ENCODE measurements at regions not wholly inside any gene's neighbourhood (a gene's known extent, or its start where the extent isn't known, plus 50 kb on each side); places are given as distances from the start of the nearest gene placed in this dataset.

GRCh38 chr2:43109261-43109743 is 117.1 kb downstream of the ZFP36L2 start:
- DNase-seq (ENCODE audit: extremely low read depth, low read depth, low spot score), result no peak

- DNase-seq (ENCODE audit: extremely low read depth, low read depth, low spot score), result no peak
Measured at GRCh38 chr2:43107679-43108078, 118.7 kb downstream of the ZFP36L2 start.

GRCh38 chr2:43106559-43107527 is 119.6 kb downstream of the ZFP36L2 start:
- no peak for DNase-seq (ENCODE audit: extremely low read depth, low read depth, low spot score)

- no peak for DNase-seq (ENCODE audit: extremely low read depth, low read depth, low spot score)
Measured at GRCh38 chr2:43105586-43106558, 120.5 kb downstream of the ZFP36L2 start.

GRCh38 chr2:43104763-43105162 is 121.6 kb downstream of the ZFP36L2 start:
- no peak for DNase-seq (ENCODE audit: extremely low read depth, low read depth, low spot score)

GRCh38 chr2:43104106-43104505 is 122.3 kb downstream of the ZFP36L2 start:
- no peak for DNase-seq (ENCODE audit: extremely low read depth, low read depth, low spot score)

GRCh38 chr2:43103093-43103404 is 123.4 kb downstream of the ZFP36L2 start:
- no peak for DNase-seq (ENCODE audit: extremely low read depth, low read depth, low spot score)

GRCh38 chr2:43102366-43103092 is 123.9 kb downstream of the ZFP36L2 start:
- DNase-seq (ENCODE audit: extremely low read depth, low read depth, low spot score), result no peak

GRCh38 chr2:43101751-43102150 is 124.7 kb downstream of the ZFP36L2 start:
- DNase-seq (ENCODE audit: extremely low read depth, low read depth, low spot score), result no peak

- DNase-seq (ENCODE audit: extremely low read depth, low read depth, low spot score), result no peak
Measured at GRCh38 chr2:43100883-43101662, 125.3 kb downstream of the ZFP36L2 start.

- no peak for DNase-seq (ENCODE audit: extremely low read depth, low read depth, low spot score)
Measured at GRCh38 chr2:43100362-43100882, 126.0 kb downstream of the ZFP36L2 start.

GRCh38 chr2:43099797-43100196 is 126.6 kb downstream of the ZFP36L2 start:
- no peak for DNase-seq (ENCODE audit: extremely low read depth, low read depth, low spot score)

GRCh38 chr2:43098539-43098938 is 127.9 kb downstream of the ZFP36L2 start:
- DNase-seq (ENCODE audit: extremely low read depth, low read depth, low spot score), result no peak

- DNase-seq (ENCODE audit: extremely low read depth, low read depth, low spot score), result no peak
Measured at GRCh38 chr2:43097644-43098408, 128.6 kb downstream of the ZFP36L2 start.

- DNase-seq (ENCODE audit: extremely low read depth, low read depth, low spot score), result no peak
Measured at GRCh38 chr2:43095533-43096295, 130.7 kb downstream of the ZFP36L2 start.

- DNase-seq (ENCODE audit: extremely low read depth, low read depth, low spot score), result no peak
Measured at GRCh38 chr2:43092520-43093179, 133.8 kb downstream of the ZFP36L2 start.

GRCh38 chr2:43090317-43090716 is 136.1 kb downstream of the ZFP36L2 start:
- DNase-seq (ENCODE audit: extremely low read depth, low read depth, low spot score), result no peak
